Peyer's patch (tissue), 4 donors: ENCODE measurements at regions not wholly inside any gene's neighbourhood (a gene's known extent, or its start where the extent isn't known, plus 50 kb on each side); places are given as distances from the start of the nearest gene placed in this dataset.

Experiments used
- POLR2A ChIP-seq, 2 donors: fragments of 450-650 bp; IDR thresholded peaks; one replicate each; pipeline ENCODE4 v1.5.1; 2017; ENCODE audit warnings: antibody characterized with exemption in 2 of 2, mild to moderate bottlenecking in 2 of 2, moderate library complexity in 2 of 2
- TF ChIP-seq, protein P1 (sequence below), 6 experiments: fragments of 450-650 bp in 4 of 6; fragments of 200-600 bp in 2 of 6; sonication (generic) in 1 of 6; IDR thresholded peaks; one replicate each; pipeline ENCODE4 v1.5.1; 2017 to 2019; ENCODE audit warnings: antibody characterized with exemption in 6 of 6, mild to moderate bottlenecking in 3 of 6, moderate library complexity in 1 of 6

GRCh38 chr14:62015945-62016344, 253.7 kb downstream of the SNAPC1 start:
- TF ChIP-seq, protein P1, sequence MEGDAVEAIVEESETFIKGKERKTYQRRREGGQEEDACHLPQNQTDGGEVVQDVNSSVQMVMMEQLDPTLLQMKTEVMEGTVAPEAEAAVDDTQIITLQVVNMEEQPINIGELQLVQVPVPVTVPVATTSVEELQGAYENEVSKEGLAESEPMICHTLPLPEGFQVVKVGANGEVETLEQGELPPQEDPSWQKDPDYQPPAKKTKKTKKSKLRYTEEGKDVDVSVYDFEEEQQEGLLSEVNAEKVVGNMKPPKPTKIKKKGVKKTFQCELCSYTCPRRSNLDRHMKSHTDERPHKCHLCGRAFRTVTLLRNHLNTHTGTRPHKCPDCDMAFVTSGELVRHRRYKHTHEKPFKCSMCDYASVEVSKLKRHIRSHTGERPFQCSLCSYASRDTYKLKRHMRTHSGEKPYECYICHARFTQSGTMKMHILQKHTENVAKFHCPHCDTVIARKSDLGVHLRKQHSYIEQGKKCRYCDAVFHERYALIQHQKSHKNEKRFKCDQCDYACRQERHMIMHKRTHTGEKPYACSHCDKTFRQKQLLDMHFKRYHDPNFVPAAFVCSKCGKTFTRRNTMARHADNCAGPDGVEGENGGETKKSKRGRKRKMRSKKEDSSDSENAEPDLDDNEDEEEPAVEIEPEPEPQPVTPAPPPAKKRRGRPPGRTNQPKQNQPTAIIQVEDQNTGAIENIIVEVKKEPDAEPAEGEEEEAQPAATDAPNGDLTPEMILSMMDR (IDR thresholded peaks at IDR 0.05) = no peak
- TF ChIP-seq POLR2A (IDR thresholded peaks at IDR 0.05) = no peak
